ENCODE measurements at regions not wholly inside any gene's neighbourhood (a gene's known extent, or its start where the extent isn't known, plus 50 kb on each side); places are given as distances from the start of the nearest gene placed in this dataset.
"Not testable (repeated sequence)": the region's sequence is repeated elsewhere in the genome, so short reads cannot be mapped to it uniquely, and the experiment has no call there.

DNA sequence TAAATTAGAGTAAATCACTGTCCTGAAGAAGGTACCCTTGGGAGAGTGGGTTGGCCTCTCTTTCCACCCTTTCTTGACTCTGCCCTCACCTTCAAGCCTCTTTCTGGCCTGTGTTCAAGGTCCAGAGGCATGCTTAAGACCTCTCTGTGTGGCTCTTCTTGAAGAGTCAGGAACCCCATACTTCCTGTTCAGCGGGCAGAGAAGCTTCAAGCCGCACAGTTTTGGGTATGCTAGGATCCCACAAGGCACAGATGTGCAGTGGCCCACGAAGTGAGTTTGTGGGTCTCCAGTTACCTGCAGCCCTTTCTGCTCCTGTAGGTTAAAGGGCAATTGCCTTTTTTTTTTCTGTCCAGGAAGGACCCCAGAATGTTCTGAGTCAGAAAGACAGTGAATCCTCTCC, 113.7 kb downstream of the PPIAL4A start:
- not testable (repeated sequence) for DNase-seq (ENCODE audit: low spot score)

DNA sequence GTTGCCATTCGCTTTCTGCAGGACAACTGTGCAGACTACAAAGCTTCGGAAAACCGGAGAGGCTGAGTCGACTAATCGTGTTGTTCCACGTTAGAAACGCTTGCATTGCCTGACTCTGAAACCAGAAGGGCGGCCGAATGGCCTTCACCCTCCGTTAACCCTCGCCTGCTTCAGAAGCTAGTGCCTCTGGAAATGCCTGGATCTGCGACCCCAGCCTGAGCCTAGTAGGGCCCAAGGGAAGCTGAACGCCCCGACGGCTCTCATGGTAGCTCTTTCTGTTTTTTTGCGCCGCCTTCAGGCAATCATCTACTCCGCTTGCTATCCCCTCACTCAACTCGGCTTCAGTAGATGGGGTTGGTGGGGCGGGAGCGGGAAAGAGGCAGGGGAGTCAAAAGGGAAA, 117.3 kb downstream of the PPIAL4A start:
- DNase-seq (ENCODE audit: low spot score), result not testable (repeated sequence)

DNA sequence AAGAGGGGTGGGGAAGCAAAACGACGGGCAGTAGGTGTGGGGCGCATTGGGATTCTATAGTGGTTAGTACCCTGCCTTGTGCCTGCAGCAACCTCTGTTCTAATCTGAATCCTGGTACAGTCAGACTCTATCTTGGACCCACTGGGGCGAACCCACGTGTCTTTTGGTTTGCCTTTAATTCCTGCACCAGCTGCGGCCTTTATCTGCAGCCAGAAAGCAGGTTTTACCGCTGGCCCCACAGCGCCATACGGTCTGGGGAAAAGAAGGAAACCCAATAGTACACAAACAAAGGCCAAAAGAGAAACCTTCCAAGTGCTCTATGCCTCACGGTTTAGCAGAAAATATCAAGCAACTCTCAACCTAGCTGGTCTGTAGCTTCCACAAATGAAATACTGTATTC, 118.2 kb downstream of the PPIAL4A start:
- not testable (repeated sequence) for DNase-seq (ENCODE audit: low spot score)

DNA sequence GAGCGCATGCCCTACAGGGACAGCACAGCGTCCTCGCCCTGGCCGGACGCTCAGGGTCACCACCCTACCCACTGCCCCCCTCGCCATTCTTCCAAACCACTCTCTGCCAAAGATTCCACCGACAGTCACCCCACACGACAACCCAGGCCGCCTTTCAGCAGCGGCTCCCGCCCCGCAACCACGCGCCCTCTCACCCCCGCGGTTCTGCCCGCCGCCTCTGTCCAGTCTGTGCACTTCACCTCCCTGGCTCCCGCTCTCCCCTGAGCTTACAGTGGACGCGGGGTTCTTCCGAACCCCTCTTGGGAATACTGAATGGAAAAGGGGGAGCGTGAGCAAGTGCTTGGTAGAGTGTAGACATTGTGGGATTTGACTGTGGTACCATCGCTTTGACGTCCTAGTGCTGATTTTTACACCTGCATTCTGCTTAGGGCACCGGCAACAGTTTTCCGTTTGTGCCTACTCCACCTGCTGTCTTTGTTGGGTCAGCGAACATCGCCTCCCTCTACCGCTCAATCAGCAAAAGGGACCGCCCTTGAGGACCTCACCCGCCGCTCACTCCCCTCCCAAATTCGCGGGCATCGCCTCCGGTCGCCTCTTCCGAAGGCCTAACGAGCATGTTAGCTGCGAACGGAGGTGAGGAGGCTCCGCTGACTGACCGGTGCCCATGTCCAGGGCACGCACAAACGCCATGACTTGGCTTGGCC, 119.1 kb downstream of the PPIAL4A start:
- not testable (repeated sequence) for DNase-seq (ENCODE audit: low spot score)

DNA sequence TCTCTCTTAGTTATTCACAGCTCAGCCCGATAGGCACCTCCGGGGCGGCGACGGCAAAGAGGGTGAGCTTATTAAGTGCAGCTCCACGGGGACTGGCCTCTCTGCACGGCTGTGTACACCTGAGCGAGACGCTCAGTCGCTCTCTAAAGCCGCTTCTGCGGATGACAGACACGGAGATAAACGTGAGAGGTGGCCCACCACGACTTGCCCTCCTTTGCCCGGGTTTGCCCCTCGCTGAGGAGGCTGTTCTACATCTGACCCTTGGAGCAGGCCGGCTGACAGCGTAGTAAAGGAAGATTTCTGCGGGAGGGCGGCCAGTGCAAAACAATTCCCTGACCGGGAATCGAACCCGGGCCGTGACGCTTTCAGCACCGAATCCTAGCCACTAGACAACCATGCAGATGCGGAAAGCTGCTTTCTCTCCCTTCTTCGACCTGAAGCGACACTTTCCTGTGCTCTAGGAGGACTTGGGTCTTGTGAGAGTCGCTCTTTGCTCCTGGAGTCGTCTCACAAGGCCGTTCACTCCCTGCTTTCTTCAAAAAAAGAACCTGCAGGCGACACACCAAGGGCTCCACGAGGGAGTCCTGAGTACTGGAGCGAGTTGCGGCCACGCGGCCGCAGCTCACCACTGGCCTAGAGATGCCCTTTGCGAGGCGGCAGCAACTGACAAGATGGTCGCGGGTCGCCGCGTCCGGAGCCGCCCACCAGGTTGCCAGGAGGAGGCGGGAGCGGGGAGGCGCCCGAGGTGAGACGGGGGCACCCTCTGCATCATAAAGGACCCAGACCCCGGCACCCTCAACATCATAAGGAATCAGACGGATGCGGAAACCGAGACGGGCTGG, 119.9 kb downstream of the PPIAL4A start:
- not testable (repeated sequence) for DNase-seq (ENCODE audit: low spot score)

DNA sequence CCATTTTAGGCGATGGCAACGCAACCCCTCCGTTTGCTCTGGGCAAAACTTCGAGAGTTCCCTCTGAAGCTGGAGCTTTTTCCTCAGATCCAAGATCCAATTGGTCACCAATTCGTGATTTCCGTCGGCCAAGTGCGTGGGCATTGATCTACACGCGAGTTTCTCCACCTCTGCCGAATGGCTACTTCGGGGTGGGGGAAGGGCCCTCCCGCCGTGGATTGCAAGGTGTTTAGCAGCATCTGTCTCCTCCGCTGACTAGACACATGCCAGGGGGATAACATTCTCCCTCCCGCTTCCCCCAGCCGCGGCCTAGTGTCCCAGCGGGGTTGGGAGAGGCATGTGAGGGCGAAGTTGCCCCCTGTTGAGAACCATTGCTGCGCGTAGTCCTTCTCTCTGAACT, 120.6 kb downstream of the PPIAL4A start:
- not testable (repeated sequence) for DNase-seq (ENCODE audit: low spot score)

DNA sequence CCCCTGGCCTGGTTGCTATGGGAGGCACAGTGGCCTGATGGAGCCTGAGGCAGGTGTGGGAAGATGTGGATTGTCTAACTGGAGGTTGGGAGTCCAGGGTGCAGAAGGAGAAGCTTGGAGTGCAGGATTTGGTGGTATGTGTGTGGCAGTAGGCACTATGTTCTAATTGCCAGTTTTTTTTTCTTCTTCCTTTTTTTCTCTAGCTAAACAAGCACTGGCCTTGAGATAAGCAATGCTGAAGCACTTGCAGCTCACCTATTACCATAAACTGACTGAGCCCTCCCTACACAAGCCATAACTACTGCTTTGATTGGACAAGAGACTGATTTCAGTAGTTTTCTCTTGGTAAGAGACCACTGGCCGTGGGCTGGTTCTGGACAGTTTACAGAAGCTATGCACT, 123.6 kb downstream of the PPIAL4A start:
- DNase-seq (ENCODE audit: low spot score), result not testable (repeated sequence)

DNA sequence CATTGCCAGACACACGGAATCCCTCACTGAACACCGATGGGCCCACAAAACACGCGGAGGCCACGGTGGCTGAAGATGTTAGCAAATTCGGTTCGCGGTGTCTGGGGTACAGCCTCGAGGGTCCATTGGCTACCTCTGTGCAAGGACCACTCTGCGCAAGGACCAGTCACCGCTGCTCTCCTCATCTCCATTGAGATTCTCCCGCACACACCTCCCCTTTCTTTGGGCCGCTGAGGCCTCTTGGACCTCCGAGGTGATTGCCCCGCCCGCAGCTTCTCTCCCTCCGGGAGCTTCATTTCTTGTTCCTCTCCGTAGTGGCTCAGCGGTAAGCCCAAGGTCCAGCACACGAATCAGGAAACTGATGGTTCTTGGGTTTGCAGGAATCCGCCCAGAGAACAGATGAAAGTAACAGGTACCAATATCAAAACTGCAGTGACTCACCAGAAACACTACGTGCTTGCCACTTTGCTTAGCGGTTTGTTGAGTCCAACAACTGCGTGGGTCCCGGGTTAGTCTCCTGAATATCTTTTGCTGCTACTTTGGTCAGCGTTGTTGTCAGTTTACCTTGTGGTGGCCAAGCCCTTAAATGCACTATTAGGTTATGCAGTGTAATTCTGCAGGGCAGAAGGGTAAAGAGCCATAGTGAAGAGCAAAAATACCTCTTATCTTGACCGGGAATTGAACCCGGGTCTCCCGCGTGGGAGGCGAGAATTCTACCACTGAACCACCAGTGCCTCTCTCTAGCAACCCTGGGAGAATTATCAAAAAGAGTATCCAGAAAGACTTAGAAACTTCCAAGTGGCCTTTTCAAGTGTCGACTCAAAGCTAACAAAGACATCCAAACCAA, 126.8 kb downstream of the PPIAL4A start:
- peak; percentile 22 for DNase-seq (ENCODE audit: low spot score)

DNA sequence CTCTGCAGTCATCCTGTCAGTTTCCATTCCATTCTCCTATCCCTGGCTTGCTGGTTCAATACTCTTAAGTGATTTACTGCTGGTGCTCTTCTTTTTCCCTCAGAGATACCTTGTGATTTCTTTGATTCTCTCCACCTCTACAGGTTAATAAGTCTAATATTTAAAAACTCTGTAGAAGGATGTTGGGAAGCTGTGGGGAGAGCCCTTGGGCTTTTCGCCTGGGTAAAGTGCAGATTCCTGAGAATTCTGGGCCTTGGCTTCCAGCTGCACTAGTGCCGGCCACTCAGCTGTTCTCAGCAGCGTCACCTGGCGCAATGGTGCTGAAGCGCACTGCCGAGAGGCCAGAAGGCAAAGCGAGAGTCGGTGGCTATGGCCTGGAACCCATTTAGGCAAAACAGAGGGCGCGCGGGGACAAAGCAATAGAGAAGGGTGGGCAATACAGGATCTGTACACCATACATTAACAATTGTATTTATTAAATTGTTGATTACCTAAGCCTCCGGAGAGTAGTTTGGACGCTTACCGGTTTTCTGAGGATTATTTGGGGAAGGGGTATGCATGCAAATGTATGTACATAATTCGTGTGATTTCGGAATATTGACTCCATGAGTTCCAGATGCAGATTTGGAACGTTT, 130.3 kb downstream of the PPIAL4A start:
- DNase-seq (ENCODE audit: low spot score), result not testable (repeated sequence)

DNA sequence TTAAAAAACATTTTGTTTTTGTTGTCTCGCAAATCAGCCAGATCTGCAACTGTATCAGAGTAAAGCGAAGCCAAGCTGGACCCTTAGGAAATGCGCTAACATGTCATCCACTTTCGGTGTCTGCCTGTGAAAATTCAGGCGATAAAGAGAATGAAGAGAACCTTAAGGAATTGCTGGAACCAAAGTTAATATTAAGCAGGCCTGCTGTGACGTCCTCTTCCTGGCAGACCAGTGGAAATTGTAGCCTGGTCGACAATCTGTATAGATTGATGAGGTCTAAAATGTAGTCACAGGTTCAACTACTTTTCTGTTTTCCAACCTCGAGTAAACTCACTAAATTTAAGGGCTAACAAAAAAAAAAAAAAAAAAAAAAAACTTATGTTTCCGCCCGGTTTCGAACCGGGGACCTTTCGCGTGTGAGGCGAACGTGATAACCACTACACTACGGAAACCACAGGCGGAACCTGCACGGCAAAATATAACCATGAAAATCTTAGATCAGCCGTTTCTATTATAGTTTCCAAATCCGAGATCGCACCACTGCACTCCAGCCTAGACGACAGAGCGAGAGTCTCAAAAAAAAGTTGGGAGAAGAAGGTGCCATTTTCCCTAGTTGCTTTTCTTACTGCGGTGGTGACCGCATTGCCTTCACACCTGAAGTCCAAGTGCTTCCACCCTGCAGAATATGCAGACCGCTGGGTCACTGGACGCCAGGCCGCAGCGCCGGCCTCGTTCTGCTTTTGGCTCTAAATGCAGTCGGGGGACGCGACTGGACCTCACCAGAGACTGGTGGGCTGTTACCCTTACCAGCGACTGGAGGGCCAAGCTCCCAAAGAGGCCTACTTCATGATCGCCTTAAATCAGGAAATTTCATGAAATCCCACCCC, 131.0 kb downstream of the PPIAL4A start:
- DNase-seq (ENCODE audit: low spot score), result peak; percentile 64

DNA sequence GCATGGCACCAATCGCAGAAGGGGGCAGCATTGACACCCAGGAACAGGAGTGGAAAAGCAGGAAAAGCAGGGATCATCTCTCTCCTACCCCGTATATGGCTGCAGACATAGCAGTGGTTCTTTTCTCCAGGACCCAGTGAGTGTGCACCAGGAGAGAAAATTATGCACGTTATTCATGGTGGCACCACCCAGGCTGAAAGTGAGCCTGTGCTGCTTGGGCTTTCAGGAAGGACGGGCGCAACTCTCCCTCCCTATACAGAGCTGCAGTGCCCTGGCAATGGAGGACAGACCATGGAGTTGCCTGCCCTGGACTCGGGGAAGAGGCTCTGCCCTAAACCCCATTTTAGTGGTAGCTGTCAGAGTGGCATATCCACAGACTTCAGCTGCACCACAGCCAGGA, 132.1 kb downstream of the PPIAL4A start:
- DNase-seq (ENCODE audit: low spot score), result not testable (repeated sequence)

DNA sequence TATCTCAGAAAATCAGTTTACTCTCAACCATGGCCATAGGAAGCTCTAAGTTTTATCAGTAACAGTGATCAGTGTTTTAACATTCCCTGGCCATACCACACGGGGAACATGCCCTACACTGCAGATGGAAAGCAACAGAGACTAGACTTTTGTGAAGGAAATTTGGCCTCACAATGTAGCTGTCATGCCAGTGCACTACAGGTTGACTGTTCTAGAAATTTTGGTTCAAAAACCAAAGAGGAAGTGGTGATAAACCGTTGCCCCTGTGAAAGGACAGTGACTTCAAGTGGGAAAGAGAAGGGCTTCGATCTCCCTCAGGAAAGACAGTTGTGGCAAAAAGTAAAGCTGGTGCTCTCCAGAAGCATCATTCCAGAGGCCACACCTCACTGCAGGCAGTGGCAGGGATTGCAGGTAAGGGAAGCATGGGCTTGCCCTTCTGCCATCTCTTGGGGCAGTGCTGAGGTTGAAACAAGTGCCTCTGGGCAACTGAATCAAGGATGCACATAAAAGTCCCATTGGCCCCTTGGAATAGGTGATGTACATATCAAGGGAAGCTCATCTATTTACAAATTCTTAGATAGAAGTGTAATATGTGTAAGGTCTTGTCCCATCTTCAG, 143.4 kb downstream of the PPIAL4A start:
- not testable (repeated sequence) for DNase-seq (ENCODE audit: low spot score)

DNA sequence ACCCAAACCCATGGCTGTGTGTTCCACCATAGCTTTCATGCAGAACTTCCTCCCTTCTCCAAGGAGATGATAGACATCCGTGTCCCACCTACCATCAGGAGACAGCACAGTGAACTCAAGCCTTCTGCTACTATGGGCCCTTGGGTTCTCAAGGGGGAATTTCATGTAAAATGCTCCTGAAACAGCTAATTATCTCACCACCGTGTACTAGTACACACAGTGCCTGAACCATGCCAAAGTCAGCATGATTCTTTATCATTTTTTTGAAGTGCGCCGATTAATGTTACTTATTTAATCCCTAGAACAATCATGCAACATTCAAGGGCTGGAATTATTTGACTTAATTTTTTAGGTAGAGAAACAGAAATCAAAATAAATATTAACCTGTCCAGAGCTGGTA, 147.2 kb downstream of the PPIAL4A start:
- DNase-seq (ENCODE audit: low spot score), result not testable (repeated sequence)

DNA sequence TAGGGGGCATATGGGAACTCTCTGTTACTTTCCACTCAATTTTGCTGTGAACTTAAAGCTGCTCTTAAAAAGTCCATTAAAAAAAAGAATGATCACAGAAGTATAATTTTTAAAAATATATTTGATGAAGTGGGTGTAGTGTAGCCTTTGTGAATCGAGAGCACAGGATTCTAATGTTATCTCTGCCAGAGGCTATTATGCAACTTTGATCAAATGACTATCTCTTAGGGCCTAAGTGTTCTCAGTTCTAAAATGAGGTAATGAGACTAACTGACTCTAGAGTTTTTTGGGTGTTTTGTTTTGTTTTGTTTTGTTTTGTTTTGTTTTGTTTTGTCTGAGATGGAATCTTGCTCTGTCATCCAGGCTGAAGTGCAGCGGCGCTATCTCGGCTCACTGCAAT, 143.2 kb downstream of the FAM72B start:
- not testable (repeated sequence) for DNase-seq (ENCODE audit: low spot score)

DNA sequence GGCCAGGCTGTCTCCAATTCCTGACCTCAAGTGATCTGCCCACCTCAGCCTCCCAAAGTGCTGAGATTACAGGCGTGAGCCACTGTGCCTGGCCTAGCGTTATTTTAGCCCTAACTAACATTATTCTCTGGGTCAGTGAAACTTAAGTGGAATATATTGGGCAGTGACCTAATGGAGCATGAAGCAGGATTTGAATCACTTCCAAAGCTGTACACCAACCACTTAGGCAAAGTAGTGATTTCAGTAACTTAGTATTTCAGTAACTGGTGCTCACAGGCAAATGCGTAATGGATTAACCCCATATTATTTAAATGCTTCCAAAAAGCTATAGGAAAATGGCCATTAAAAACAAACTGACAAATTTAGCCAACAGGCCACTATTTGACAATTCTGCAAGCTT, 142.6 kb downstream of the FAM72B start:
- DNase-seq (ENCODE audit: low spot score), result not testable (repeated sequence)

DNA sequence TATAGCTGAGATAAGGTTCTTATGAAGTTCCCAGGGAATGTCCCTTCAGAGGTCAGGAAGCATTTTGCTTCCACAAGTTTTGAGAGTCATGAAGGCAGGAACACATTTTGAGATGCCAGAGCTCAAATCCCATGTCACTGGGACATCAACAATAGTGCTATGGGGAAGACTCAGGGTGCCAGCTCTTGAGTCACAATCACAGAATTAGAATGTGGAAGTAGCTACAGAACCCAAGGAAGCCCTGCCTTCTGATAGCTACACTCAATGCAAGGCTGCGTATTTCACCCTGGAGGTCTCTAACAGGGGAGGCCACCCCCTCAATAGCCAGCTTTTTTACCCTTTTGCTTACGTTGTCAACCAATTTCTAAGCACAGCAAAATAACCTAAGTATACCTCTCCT, 141.3 kb downstream of the FAM72B start:
- not testable (repeated sequence) for DNase-seq (ENCODE audit: low spot score)

DNA sequence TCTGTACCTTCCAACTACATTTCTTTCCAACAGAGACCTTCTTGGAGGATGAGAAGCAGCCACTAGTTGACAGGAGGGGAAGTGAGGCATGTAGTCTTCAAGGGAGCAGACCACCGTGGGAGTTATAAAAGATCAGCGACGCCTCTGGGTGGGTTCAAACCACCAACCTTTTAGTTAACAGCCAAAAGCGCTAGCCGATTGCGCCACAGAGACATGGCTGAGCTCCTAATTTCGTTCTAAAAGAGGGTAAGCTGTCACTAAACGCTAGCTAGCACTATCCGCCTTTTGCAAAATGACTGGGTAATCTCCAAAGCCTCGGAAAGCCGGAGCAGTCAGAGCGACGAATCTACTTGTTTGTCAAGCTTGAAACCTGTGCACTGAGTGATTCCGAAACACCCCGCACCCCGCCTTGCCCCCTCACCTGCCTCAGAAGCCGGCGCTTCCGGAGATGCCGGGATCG, 135.8 kb downstream of the FAM72B start:
- DNase-seq (ENCODE audit: low spot score), result not testable (repeated sequence)

DNA sequence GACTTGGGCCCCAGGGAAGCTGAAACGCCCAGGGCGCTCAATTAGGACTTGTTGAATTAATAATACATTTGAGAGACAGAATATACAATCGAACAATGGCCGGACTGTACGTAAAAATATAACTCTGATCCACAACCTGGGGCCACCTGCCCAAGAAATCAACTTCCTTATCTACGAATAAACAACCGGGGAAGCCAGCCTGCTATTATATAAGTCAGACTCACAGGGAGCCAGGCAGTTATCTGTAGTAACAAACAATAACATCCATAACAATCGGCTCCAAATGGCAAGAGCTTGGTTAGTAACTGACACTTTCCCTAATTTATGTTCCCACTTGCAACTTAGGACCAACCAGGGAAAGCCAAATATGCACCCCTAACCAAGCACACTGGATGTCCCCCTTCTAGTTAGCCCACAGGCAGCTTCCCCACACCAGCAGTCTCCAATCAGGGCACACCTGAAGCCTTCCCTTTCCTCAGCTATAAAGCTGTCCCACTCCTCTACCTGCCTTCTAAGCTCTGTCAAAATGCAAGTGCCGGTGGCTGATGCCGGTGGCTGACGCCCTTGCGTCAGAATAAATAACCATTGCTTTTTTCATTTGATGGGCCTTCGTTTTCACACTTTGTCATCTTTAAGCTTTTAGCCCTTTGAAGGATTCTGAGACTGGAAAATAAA, 135.2 kb downstream of the FAM72B start:
- DNase-seq (ENCODE audit: low spot score), result not testable (repeated sequence)

DNA sequence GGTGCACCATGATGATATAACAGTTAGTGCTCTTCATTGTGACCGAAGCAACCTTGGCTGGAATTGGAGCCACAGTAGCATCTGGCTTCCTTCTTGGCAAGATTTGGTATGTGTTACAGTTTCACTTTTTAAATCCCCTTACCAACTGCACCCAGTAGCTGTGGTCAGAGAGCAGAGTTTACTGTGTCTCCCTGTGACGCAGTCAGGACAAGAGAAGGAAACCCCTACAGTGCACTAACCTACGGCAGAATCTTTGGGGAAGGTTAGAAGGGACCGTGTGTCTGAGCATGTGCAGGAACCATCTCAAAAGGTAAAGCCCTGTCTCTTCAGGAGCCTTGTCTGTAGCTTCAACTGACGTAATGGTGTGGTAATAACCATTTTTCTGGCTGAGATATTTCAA, 134.0 kb downstream of the FAM72B start:
- not testable (repeated sequence) for DNase-seq (ENCODE audit: low spot score)

All from mucosa of gallbladder (tissue), 1 donor.